ENCODE measurements at regions not wholly inside any gene's neighbourhood (a gene's known extent, or its start where the extent isn't known, plus 50 kb on each side); places are given as distances from the start of the nearest gene placed in this dataset.
"Not testable (repeated sequence)": the region's sequence is repeated elsewhere in the genome, so short reads cannot be mapped to it uniquely, and the experiment has no call there.

DNA sequence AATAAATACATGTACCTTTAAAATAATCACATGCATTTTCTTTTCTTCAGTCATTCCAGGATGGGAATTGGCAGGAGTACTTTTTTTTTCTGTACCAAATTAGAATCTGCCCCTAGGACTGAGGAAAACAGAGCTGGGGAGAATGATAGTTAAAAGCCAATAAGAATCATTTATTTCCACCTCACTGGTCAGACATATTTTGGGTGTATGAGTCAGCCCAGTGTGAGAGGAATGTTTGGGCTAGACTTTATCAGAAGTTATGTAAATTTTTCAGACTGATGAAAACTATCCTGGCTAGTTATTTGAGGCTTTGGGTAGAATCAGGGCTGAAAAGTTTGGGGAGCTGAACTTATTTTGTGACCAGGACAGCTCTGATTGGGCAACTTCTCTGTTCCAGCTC is 303.1 kb upstream of the NPSR1 start:
- Histone ChIP-seq H3K9me3 (ENCODE audit: low read depth) (no peaks in the 10 kb centered on the region), H3K27me3 (no peaks in the 10 kb centered on the region), H3K27ac (no peak overlapping the region), H3K9me2 (replicated peaks; ENCODE audit: insufficient read depth) (no peaks in the 10 kb centered on the region), H3K4me3 (no peak overlapping the region), H2AFZ (no peak overlapping the region), H3K4me1 (ENCODE audit: insufficient read depth) (no peaks in the 10 kb centered on the region), H3K4me2 (no peak overlapping the region), H3K36me3 (replicated peaks; ENCODE audit: insufficient read depth, low read depth) (no peaks in the 10 kb centered on the region), H4K20me1 (ENCODE audit: insufficient read depth, poor library complexity, severe bottlenecking) (no peaks in the 10 kb centered on the region), H3K79me2 (no peaks in the 10 kb centered on the region)
- TF ChIP-seq EZH2 (IDR thresholded peaks at IDR 0.05; ENCODE audit: borderline replicate concordance) (no peak), EZH2phosphoT487 (IDR thresholded peaks at IDR 0.05; ENCODE audit: low read depth, severe bottlenecking, unreplicated experiment) (no peak)
- TF ChIP-seq, protein P1, sequence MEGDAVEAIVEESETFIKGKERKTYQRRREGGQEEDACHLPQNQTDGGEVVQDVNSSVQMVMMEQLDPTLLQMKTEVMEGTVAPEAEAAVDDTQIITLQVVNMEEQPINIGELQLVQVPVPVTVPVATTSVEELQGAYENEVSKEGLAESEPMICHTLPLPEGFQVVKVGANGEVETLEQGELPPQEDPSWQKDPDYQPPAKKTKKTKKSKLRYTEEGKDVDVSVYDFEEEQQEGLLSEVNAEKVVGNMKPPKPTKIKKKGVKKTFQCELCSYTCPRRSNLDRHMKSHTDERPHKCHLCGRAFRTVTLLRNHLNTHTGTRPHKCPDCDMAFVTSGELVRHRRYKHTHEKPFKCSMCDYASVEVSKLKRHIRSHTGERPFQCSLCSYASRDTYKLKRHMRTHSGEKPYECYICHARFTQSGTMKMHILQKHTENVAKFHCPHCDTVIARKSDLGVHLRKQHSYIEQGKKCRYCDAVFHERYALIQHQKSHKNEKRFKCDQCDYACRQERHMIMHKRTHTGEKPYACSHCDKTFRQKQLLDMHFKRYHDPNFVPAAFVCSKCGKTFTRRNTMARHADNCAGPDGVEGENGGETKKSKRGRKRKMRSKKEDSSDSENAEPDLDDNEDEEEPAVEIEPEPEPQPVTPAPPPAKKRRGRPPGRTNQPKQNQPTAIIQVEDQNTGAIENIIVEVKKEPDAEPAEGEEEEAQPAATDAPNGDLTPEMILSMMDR (IDR thresholded peaks at IDR 0.05; ENCODE audit: poor library complexity) = no peak
- no peak for DNase-seq (ENCODE audit: low spot score)

DNA sequence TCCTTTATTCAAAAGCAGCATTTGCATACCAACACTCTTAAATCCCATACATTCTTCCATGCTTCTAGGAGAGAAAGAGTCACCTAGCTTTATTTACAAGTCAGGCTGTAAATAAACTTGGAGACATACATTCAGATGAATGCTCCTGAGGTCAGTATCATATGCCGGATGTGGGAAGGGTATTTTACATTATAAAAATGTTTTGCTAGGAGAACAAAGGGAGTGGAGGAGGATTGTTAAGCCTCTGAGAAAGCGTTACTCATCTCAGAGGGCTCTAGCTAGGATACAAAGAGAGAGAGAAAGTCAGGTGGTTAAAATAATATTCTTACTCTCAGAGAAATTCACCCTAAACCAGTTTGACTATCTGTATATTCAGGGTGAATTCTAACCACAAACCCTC is 300.9 kb upstream of the NPSR1 start:
- no peak for TF ChIP-seq EZH2 (IDR thresholded peaks at IDR 0.05; ENCODE audit: borderline replicate concordance)
- TF ChIP-seq, protein P1 (IDR thresholded peaks at IDR 0.05; ENCODE audit: poor library complexity) = no peak
- TF ChIP-seq EZH2phosphoT487 (IDR thresholded peaks at IDR 0.05; ENCODE audit: low read depth, severe bottlenecking, unreplicated experiment) = no peak
- H3K4me3 ChIP-seq = no peak overlapping the region
- DNase-seq (ENCODE audit: low spot score) = no peak
- H4K20me1 ChIP-seq (ENCODE audit: insufficient read depth, poor library complexity, severe bottlenecking) = no peaks in the 10 kb centered on the region
- H3K79me2 ChIP-seq = no peaks in the 10 kb centered on the region
- no peak overlapping the region for H2AFZ ChIP-seq
- H3K27me3 ChIP-seq = no peaks in the 10 kb centered on the region
- no peaks in the 10 kb centered on the region for H3K4me1 ChIP-seq (ENCODE audit: insufficient read depth)
- no peaks in the 10 kb centered on the region for H3K9me2 ChIP-seq (replicated peaks; ENCODE audit: insufficient read depth)
- WGBS (ENCODE audit: low lambda C conversion rate, missing lambda C conversion rate) = 81% methylated on average over 2 of the region's 2 CpGs
- H3K9me3 ChIP-seq (ENCODE audit: low read depth) = no peaks in the 10 kb centered on the region
- no peaks in the 10 kb centered on the region for H3K36me3 ChIP-seq (replicated peaks; ENCODE audit: insufficient read depth, low read depth)
- no peak overlapping the region for H3K4me2 ChIP-seq
- H3K27ac ChIP-seq = no peak overlapping the region

DNA sequence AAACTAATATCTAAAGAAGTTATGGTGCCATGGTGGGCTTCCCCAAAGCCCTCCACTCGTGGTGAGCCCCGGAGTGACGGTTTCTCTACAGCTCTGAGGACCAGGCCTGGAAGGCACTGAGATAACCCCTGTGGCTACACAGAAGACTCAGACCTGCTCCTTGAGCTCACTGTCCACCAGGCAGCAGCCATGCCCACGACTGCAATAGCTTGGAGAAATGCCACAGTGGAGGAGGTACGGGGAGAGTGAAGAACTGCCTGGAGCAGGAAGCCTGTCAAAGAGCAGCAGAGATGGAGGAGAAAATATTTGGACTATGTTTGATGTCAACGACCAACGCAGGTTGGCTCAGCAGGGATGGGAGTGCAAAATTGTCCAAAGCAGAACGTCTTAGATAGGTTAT is 300.1 kb upstream of the NPSR1 start:
- no peak for TF ChIP-seq EZH2phosphoT487 (IDR thresholded peaks at IDR 0.05; ENCODE audit: low read depth, severe bottlenecking, unreplicated experiment)
- no peak for TF ChIP-seq EZH2 (IDR thresholded peaks at IDR 0.05; ENCODE audit: borderline replicate concordance)
- TF ChIP-seq, protein P1 (IDR thresholded peaks at IDR 0.05; ENCODE audit: poor library complexity) = no peak
- Histone ChIP-seq H3K27ac (no peak overlapping the region), H3K9me3 (ENCODE audit: low read depth) (no peaks in the 10 kb centered on the region), H3K4me3 (no peak overlapping the region), H3K79me2 (no peaks in the 10 kb centered on the region), H3K27me3 (no peaks in the 10 kb centered on the region), H4K20me1 (ENCODE audit: insufficient read depth, poor library complexity, severe bottlenecking) (no peaks in the 10 kb centered on the region), H2AFZ (no peak overlapping the region), H3K4me1 (ENCODE audit: insufficient read depth) (no peaks in the 10 kb centered on the region), H3K9me2 (replicated peaks; ENCODE audit: insufficient read depth) (no peaks in the 10 kb centered on the region), H3K4me2 (no peak overlapping the region), H3K36me3 (replicated peaks; ENCODE audit: insufficient read depth, low read depth) (no peaks in the 10 kb centered on the region)
- WGBS (ENCODE audit: low lambda C conversion rate, missing lambda C conversion rate) = 87% methylated on average over 8 of the region's 8 CpGs
- DNase-seq (ENCODE audit: low spot score) = no peak

DNA sequence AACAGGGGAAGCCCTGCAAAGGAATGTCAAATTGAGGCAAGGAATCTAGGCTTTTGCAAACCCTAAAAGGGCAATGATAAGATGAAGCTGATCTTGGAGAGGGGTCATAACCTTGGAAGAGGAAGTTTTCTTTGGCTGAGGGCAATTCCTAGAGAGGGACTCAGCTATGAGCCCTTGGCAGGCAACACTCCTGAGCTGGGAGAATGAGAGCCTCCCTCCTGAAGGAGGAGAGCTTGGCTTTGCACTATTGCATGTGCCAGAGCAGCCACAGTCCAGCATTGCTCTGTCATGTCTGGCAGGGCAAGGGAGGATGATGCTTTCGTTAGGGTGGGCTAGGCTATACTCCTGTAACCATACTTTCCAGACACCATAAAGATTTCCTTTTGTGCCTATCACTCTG is 299.4 kb upstream of the NPSR1 start:
- H3K4me3 ChIP-seq; H3K27me3 ChIP-seq; H3K4me2 ChIP-seq; H3K36me3 ChIP-seq (replicated peaks; ENCODE audit: insufficient read depth, low read depth); DNase-seq (ENCODE audit: low spot score); H3K9me2 ChIP-seq (replicated peaks; ENCODE audit: insufficient read depth); H3K4me1 ChIP-seq (ENCODE audit: insufficient read depth); H4K20me1 ChIP-seq (ENCODE audit: insufficient read depth, poor library complexity, severe bottlenecking); H2AFZ ChIP-seq; H3K79me2 ChIP-seq; H3K9me3 ChIP-seq (ENCODE audit: low read depth); H3K27ac ChIP-seq: not testable (repeated sequence)
- 85% methylated on average over 1 of the region's 1 CpG for WGBS (ENCODE audit: low lambda C conversion rate, missing lambda C conversion rate)
